Left lung (tissue), 4 donors: ENCODE measurements at regions not wholly inside any gene's neighbourhood (a gene's known extent, or its start where the extent isn't known, plus 50 kb on each side); places are given as distances from the start of the nearest gene placed in this dataset.

Experiments
- ATAC-seq: fragments of 200-7000 bp; cut with Tn5 transposase; one replicate; pipeline ENCODE4 v1.9.1; 2020; ENCODE audit warnings: moderate library complexity
- DNase-seq, 4 donors: peaks; one replicate each; pipeline ENCODE4 v3.0.0-alpha.2; 2013 to 2020
- H3K27ac ChIP-seq, 2 donors: fragments of 200-600 bp; sonication (generic) in 1 of 2; one replicate each; pipeline versions ENCODE4 v1.5.0 to v1.8.0; 2020 to 2021
- H3K27me3 ChIP-seq, 2 donors: fragments of 200-600 bp; sonication (generic) in 1 of 2; one replicate each; pipeline versions ENCODE4 v1.5.0 to v1.8.0; 2020 to 2021
- H3K36me3 ChIP-seq, 2 donors: fragments of 200-600 bp; sonication (generic) in 1 of 2; one replicate each; pipeline versions ENCODE4 v1.5.0 to v1.8.0; 2020 to 2021
- H3K4me1 ChIP-seq, 2 donors: fragments of 200-600 bp; one replicate each; pipeline ENCODE4 v1.8.0; 2021
- H3K4me3 ChIP-seq, 2 donors: fragments of 200-600 bp; sonication (generic) in 1 of 2; one replicate each; pipeline versions ENCODE4 v1.5.0 to v1.8.0; 2020 to 2021; ENCODE audit warnings: mild to moderate bottlenecking in 1 of 2
- H3K9me3 ChIP-seq, 2 donors: fragments of 200-600 bp; sonication (generic) in 1 of 2; one replicate each; pipeline versions ENCODE4 v1.5.0 to v1.8.0; 2020 to 2021
- CTCF ChIP-seq, 2 donors: fragments of 200-600 bp; sonication (generic) in 1 of 2; IDR thresholded peaks; one replicate each; pipeline versions ENCODE4 v1.5.0 to v1.8.0; 2021; ENCODE audit warnings: antibody characterized with exemption in 2 of 2
- intact Hi-C, 2 donors: fragments of 100-400 bp; cut with DNase I; formaldehyde crosslinking; loops; one replicate each; pipeline versions ENCODE4 v1.11.2 to v1.14.2; 2022
- donor health status: DM: no; HTN: yes; CAD: no.
- donor health status: DM: no; HTN: no; CAD: no.

GRCh38 chr18:73664896-73665295, 482.7 kb downstream of the FBXO15 start:
- ATAC-seq (no peak), DNase-seq (no peak)
- Histone ChIP-seq H3K27me3 (no peaks in the 10 kb centered on the region), H3K36me3 (no peaks in the 10 kb centered on the region), H3K27ac (no peak overlapping the region), H3K4me3 (no peak overlapping the region), H3K9me3 (no peaks in the 10 kb centered on the region), H3K4me1 (no peaks in the 10 kb centered on the region)
- TF ChIP-seq CTCF (IDR thresholded peaks at IDR 0.05): no peak
- intact Hi-C loops: no loop called here

GRCh38 chr18:73663581-73663980, 484.1 kb downstream of the FBXO15 start:
- Histone ChIP-seq H3K27me3 (no peaks in the 10 kb centered on the region), H3K27ac (no peak overlapping the region), H3K36me3 (no peaks in the 10 kb centered on the region), H3K4me1 (no peaks in the 10 kb centered on the region), H3K9me3 (no peaks in the 10 kb centered on the region), H3K4me3 (no peak overlapping the region)
- DNase-seq (no peak), ATAC-seq (no peak)
- no peak for TF ChIP-seq CTCF (IDR thresholded peaks at IDR 0.05)
- intact Hi-C loops: no loop called here

- no peak for TF ChIP-seq CTCF (IDR thresholded peaks at IDR 0.05)
- no peaks in the 10 kb centered on the region for H3K27me3 ChIP-seq
- no peaks in the 10 kb centered on the region for H3K36me3 ChIP-seq
- H3K4me1 ChIP-seq: no peaks in the 10 kb centered on the region
- DNase-seq: no peak
- no peak overlapping the region for H3K27ac ChIP-seq
- no peak for ATAC-seq
- H3K4me3 ChIP-seq: no peak overlapping the region
- H3K9me3 ChIP-seq: no peaks in the 10 kb centered on the region
- intact Hi-C loops: no loop called here
Observed at GRCh38 chr18:73662421-73662820, 485.2 kb downstream of the FBXO15 start.

- intact Hi-C loops: no loop called here
- Histone ChIP-seq H3K36me3 (no peaks in the 10 kb centered on the region), H3K4me1 (no peaks in the 10 kb centered on the region), H3K27ac (no peak overlapping the region), H3K9me3 (no peaks in the 10 kb centered on the region), H3K27me3 (no peaks in the 10 kb centered on the region), H3K4me3 (no peak overlapping the region)
- DNase-seq (no peak), ATAC-seq (no peak)
- TF ChIP-seq CTCF (IDR thresholded peaks at IDR 0.05): no peak
Observed at GRCh38 chr18:73660931-73661856, 486.4 kb downstream of the FBXO15 start.

- Histone ChIP-seq H3K9me3 (no peaks in the 10 kb centered on the region), H3K4me1 (no peaks in the 10 kb centered on the region), H3K36me3 (no peaks in the 10 kb centered on the region), H3K27ac (no peak overlapping the region), H3K4me3 (no peak overlapping the region), H3K27me3 (no peaks in the 10 kb centered on the region)
- no peak for TF ChIP-seq CTCF (IDR thresholded peaks at IDR 0.05)
- intact Hi-C loops: no loop called here
- DNase-seq (no peak), ATAC-seq (no peak)
Observed at GRCh38 chr18:73656691-73657090, 490.9 kb downstream of the FBXO15 start.
